ENCODE measurements at regions not wholly inside any gene's neighbourhood (a gene's known extent, or its start where the extent isn't known, plus 50 kb on each side); places are given as distances from the start of the nearest gene placed in this dataset.
A peak's percentile ranks its signal among the peaks of the same experiment; 100 is the strongest.

- no peak for TF ChIP-seq CTCF (IDR thresholded peaks at IDR 0.05)
- no peak for ATAC-seq
Observed at GRCh38 chr2:12396699-12397098, 320.0 kb upstream of the TRIB2 start.

GRCh38 chr2:12397854-12398253 is 318.9 kb upstream of the TRIB2 start:
- intact Hi-C loops (cut with DNase I, micrococcal nuclease), result no loop called here
- H3K4me1 ChIP-seq (ENCODE audit: low read depth), result no peaks in the 10 kb centered on the region
- no peaks in the 10 kb centered on the region for H3K36me3 ChIP-seq (ENCODE audit: low read depth)
- ATAC-seq, result no peak
- DNase-seq, result peak in 1 of 3 donors; percentile 3
- no peak for TF ChIP-seq CTCF (IDR thresholded peaks at IDR 0.05)
- H3K9me3 ChIP-seq, result no peaks in the 10 kb centered on the region
- no peak overlapping the region for H3K4me3 ChIP-seq

More at GRCh38 chr2:12396699-12397098, 320.0 kb upstream of the TRIB2 start:
- DNase-seq, result no peak
- H3K4me3 ChIP-seq, result no peak overlapping the region
- H3K4me1 ChIP-seq (ENCODE audit: low read depth), result no peaks in the 10 kb centered on the region
- H3K9me3 ChIP-seq, result no peaks in the 10 kb centered on the region
- no peaks in the 10 kb centered on the region for H3K36me3 ChIP-seq (ENCODE audit: low read depth)
- intact Hi-C loops (cut with DNase I, micrococcal nuclease), result no loop called here

- DNase-seq (no peak), ATAC-seq (no peak)
- no peak for TF ChIP-seq CTCF (IDR thresholded peaks at IDR 0.05)
- Histone ChIP-seq H3K4me3 (no peak overlapping the region), H3K36me3 (ENCODE audit: low read depth) (no peaks in the 10 kb centered on the region), H3K4me1 (ENCODE audit: low read depth) (no peaks in the 10 kb centered on the region), H3K9me3 (no peaks in the 10 kb centered on the region)
- intact Hi-C loops (cut with DNase I, micrococcal nuclease), result no loop called here
Observed at GRCh38 chr2:12399240-12399639, 317.5 kb upstream of the TRIB2 start.

- Histone ChIP-seq H3K9me3 (no peaks in the 10 kb centered on the region), H3K4me1 (ENCODE audit: low read depth) (no peaks in the 10 kb centered on the region), H3K4me3 (no peak overlapping the region), H3K36me3 (ENCODE audit: low read depth) (no peaks in the 10 kb centered on the region)
- no peak for ATAC-seq
- intact Hi-C loops (cut with DNase I, micrococcal nuclease), result no loop called here
- TF ChIP-seq CTCF (IDR thresholded peaks at IDR 0.05), result no peak
- DNase-seq, result no peak
Observed at GRCh38 chr2:12400543-12400942, 316.2 kb upstream of the TRIB2 start.

GRCh38 chr2:12402440-12403139 is 314.1 kb upstream of the TRIB2 start:
- no peak for TF ChIP-seq CTCF (IDR thresholded peaks at IDR 0.05)
- H3K36me3 ChIP-seq (ENCODE audit: low read depth), result no peaks in the 10 kb centered on the region
- H3K4me1 ChIP-seq (ENCODE audit: low read depth), result no peaks in the 10 kb centered on the region
- no peaks in the 10 kb centered on the region for H3K9me3 ChIP-seq
- DNase-seq (no peak), ATAC-seq (no peak)
- intact Hi-C loops (cut with DNase I, micrococcal nuclease), result no loop called here
- no peak overlapping the region for H3K4me3 ChIP-seq

GRCh38 chr2:12404497-12404896 is 312.2 kb upstream of the TRIB2 start:
- H3K9me3 ChIP-seq, result no peaks in the 10 kb centered on the region
- no peak for DNase-seq
- H3K4me1 ChIP-seq (ENCODE audit: low read depth), result no peaks in the 10 kb centered on the region
- no peak overlapping the region for H3K4me3 ChIP-seq
- no peak for ATAC-seq
- H3K36me3 ChIP-seq (ENCODE audit: low read depth), result no peaks in the 10 kb centered on the region
- no peak for TF ChIP-seq CTCF (IDR thresholded peaks at IDR 0.05)
- intact Hi-C loops (cut with DNase I, micrococcal nuclease), result no loop called here

Measured in mucosa of descending colon (tissue), 3 donors.